Trophoblast cell (in vitro differentiated cells and primary cell): ENCODE measurements at regions not wholly inside any gene's neighbourhood (a gene's known extent, or its start where the extent isn't known, plus 50 kb on each side); places are given as distances from the start of the nearest gene placed in this dataset.
"Not testable (repeated sequence)": the region's sequence is repeated elsewhere in the genome, so short reads cannot be mapped to it uniquely, and the experiment has no call there.

ENCODE experiments used
- DNase-seq, 2 donors: peaks; one replicate each; pipeline ENCODE4 v3.0.0-alpha.2; 2016
- H2AFZ ChIP-seq: 2 replicates; pipeline ENCODE4 v1.6.1; 2013; ENCODE audit warnings: low read length, moderate library complexity, mild to moderate bottlenecking; ENCODE audit not compliant: insufficient read depth, poor library complexity
- H2AK5ac ChIP-seq: 2 replicates; pipeline ENCODE4 v1.6.1; 2013; ENCODE audit warnings: mild to moderate bottlenecking, low read length
- H2BK120ac ChIP-seq: 2 replicates; pipeline ENCODE4 v1.6.1; 2013; ENCODE audit warnings: low read length, mild to moderate bottlenecking, moderate library complexity; ENCODE audit not compliant: insufficient read depth, poor library complexity
- H2BK12ac ChIP-seq: 2 replicates; pipeline ENCODE4 v1.6.1; 2013; ENCODE audit warnings: mild to moderate bottlenecking, low read length, moderate library complexity
- H2BK5ac ChIP-seq: 2 replicates; pipeline ENCODE4 v1.6.1; 2013; ENCODE audit warnings: low read length, low read depth, moderate library complexity, mild to moderate bottlenecking; ENCODE audit not compliant: poor library complexity
- H3K14ac ChIP-seq: 2 replicates; pipeline ENCODE4 v1.6.1; 2013; ENCODE audit warnings: mild to moderate bottlenecking, low read length
- H3K18ac ChIP-seq: 2 replicates; pipeline ENCODE4 v1.6.1; 2013; ENCODE audit warnings: mild to moderate bottlenecking, low read length
- H3K23ac ChIP-seq: 2 replicates; pipeline ENCODE4 v1.6.1; 2013; ENCODE audit warnings: low read length
- H3K27ac ChIP-seq: 2 replicates; pipeline ENCODE4 v1.5.1; 2013; ENCODE audit warnings: low read depth, mild to moderate bottlenecking, inconsistent platforms, low read length, moderate library complexity
- H3K27me3 ChIP-seq: 2 replicates; pipeline ENCODE4 v1.6.1; 2013; ENCODE audit warnings: inconsistent platforms, mild to moderate bottlenecking, low read length, moderate library complexity; ENCODE audit not compliant: insufficient read depth
- H3K36me3 ChIP-seq, 2 experiments: 1 replicate in 1 of 2; 2 replicates in 1 of 2; pipeline ENCODE4 v1.6.1; 2013; ENCODE audit warnings: low read length in 2 of 2, mild to moderate bottlenecking in 2 of 2, moderate library complexity in 1 of 2; ENCODE audit not compliant: insufficient read depth in 2 of 2, control insufficient read depth in 1 of 2
- H3K4ac ChIP-seq: 2 replicates; pipeline ENCODE4 v1.6.1; 2013; ENCODE audit warnings: low read depth, mild to moderate bottlenecking, low read length, moderate library complexity
- H3K4me1 ChIP-seq, 2 experiments: 1 replicate in 1 of 2; 2 replicates in 1 of 2; pipeline ENCODE4 v1.6.1; 2013; ENCODE audit warnings: low read length in 2 of 2, mild to moderate bottlenecking in 2 of 2, moderate library complexity in 1 of 2; ENCODE audit not compliant: insufficient read depth in 2 of 2, control insufficient read depth in 1 of 2
- H3K4me2 ChIP-seq: 2 replicates; pipeline ENCODE4 v1.6.1; 2013; ENCODE audit warnings: inconsistent platforms, mild to moderate bottlenecking, low read length, moderate library complexity
- H3K4me3 ChIP-seq: 2 replicates; pipeline ENCODE4 v1.5.1; 2013; ENCODE audit warnings: mild to moderate bottlenecking, low read depth, low read length, inconsistent platforms
- H3K79me1 ChIP-seq: one replicate; pipeline ENCODE4 v1.6.1; 2013; ENCODE audit warnings: low read length
- H3K79me2 ChIP-seq: 2 replicates; pipeline ENCODE4 v1.6.1; 2013; ENCODE audit warnings: low read length, mild to moderate bottlenecking; ENCODE audit not compliant: control insufficient read depth, insufficient read depth, poor library complexity
- H3K9ac ChIP-seq: 2 replicates; pipeline ENCODE4 v1.6.1; 2013; ENCODE audit warnings: mild to moderate bottlenecking, low read length
- H3K9me3 ChIP-seq: 2 replicates; pipeline ENCODE4 v1.6.1; 2013; ENCODE audit warnings: low read depth, mild to moderate bottlenecking, control low read depth, inconsistent platforms, low read length; ENCODE audit not compliant: insufficient read depth
- H4K12ac ChIP-seq: 2 replicates; pipeline ENCODE4 v1.6.1; 2013; ENCODE audit warnings: low read depth, mild to moderate bottlenecking, low read length, moderate library complexity
- H4K8ac ChIP-seq: 2 replicates; pipeline ENCODE4 v1.6.1; 2013; ENCODE audit warnings: low read depth, mild to moderate bottlenecking, low read length, moderate library complexity
- H4K91ac ChIP-seq: one replicate; pipeline ENCODE4 v1.6.1; 2013; ENCODE audit warnings: low read depth, mild to moderate bottlenecking, low read length, moderate library complexity
- WGBS: extraction: QIAGEN DNeasy Blood & Tissue Kit; methylation state at CpG from one replicate; pipeline ENCODE4 v1.1.7; 2013; ENCODE audit warnings: missing lambda C conversion rate; ENCODE audit not compliant: insufficient read length, insufficient coverage; ENCODE audit errors: extremely low coverage; 5-methylcytosine and 5-hydroxymethylcytosine counted together

DNA sequence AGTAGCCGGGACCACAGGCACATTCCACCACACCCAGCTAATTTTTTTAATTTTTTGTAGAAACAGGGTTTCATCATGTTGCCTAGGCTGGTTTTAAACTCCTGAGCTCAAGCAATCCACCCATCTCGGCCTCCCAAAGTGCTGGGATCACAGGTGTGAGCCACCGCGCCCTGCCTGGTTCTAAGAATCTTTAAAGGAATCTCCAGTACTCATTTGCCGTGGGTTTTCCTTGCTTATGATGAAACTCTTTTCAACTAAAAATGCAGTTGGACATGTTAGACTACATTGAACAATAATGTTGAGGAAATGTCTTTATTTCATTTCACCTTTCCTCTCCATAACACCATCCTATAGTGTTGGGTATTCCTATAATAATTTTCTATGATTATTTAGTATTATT, 121.6 kb downstream of the ZNF281 start:
- DNase-seq = peak; percentile 84 to 97
- no peak overlapping the region for H4K8ac ChIP-seq
- H2AFZ ChIP-seq = no peak overlapping the region
- H3K4ac ChIP-seq = no peak overlapping the region
- no peak overlapping the region for H2BK5ac ChIP-seq
- no peak overlapping the region for H2AK5ac ChIP-seq
- no peaks in the 10 kb centered on the region for H3K27me3 ChIP-seq
- H4K91ac ChIP-seq = no peak overlapping the region
- no peak overlapping the region for H2BK12ac ChIP-seq
- H3K9ac ChIP-seq = no peak overlapping the region
- no CpG with 5 or more reads among the region's 5 CpGs for WGBS
- no peak overlapping the region for H3K4me2 ChIP-seq
- no peaks in the 10 kb centered on the region for H3K79me1 ChIP-seq
- H3K4me3 ChIP-seq = no peak overlapping the region
- H2BK120ac ChIP-seq = no peak overlapping the region
- H3K9me3 ChIP-seq = no peaks in the 10 kb centered on the region
- no peak overlapping the region for H3K14ac ChIP-seq
- H3K79me2 ChIP-seq = no peaks in the 10 kb centered on the region
- H4K12ac ChIP-seq = no peak overlapping the region
- no peak overlapping the region for H3K27ac ChIP-seq
- H3K18ac ChIP-seq = no peak overlapping the region
- H3K36me3 ChIP-seq = no peaks in the 10 kb centered on the region
- no peak overlapping the region for H3K23ac ChIP-seq
- no peaks in the 10 kb centered on the region for H3K4me1 ChIP-seq

DNA sequence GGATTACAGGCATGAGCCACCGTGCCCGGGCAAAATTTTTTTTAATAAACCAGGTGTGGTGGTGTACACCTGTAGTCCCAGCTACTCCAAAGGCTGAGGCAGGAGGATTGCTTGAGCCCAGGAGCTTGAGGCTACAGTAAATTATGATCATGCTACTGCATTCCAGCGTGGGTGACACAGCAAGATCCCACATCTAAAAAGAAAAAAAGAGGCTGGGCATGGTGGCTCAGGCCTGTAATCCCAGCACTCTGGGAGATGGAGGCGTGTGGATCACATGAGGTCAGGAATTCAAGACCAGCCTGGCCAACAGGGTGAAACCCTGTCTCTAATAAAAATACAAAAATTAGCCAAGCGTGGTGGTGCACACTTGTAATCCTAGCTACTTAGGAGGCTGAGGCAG, 125.6 kb downstream of the ZNF281 start:
- not testable (repeated sequence) for H4K91ac ChIP-seq, H3K9me3 ChIP-seq, H3K18ac ChIP-seq, H2BK12ac ChIP-seq, H2BK120ac ChIP-seq, H3K27ac ChIP-seq, H3K4ac ChIP-seq, H3K36me3 ChIP-seq, H2AK5ac ChIP-seq, H3K23ac ChIP-seq, H2BK5ac ChIP-seq, H3K4me2 ChIP-seq, H3K4me1 ChIP-seq, H3K79me1 ChIP-seq, H3K4me3 ChIP-seq, H3K27me3 ChIP-seq, H4K8ac ChIP-seq, H3K9ac ChIP-seq, H4K12ac ChIP-seq, H3K79me2 ChIP-seq, H3K14ac ChIP-seq, H2AFZ ChIP-seq
- DNase-seq = peak; percentile 53 to 83
- no CpG with 5 or more reads among the region's 5 CpGs for WGBS

GRCh38 chr1:200282497-200283122, 127.2 kb downstream of the ZNF281 start:
- Histone ChIP-seq H3K36me3 (no peaks in the 10 kb centered on the region), H3K79me2 (no peaks in the 10 kb centered on the region), H2BK120ac (no peak overlapping the region), H4K91ac (no peak overlapping the region), H3K9me3 (no peaks in the 10 kb centered on the region), H3K4me3 (no peak overlapping the region), H2BK5ac (no peak overlapping the region), H2BK12ac (no peak overlapping the region), H3K27me3 (no peaks in the 10 kb centered on the region), H3K4me1 (no peaks in the 10 kb centered on the region), H3K79me1 (no peaks in the 10 kb centered on the region), H2AFZ (no peak overlapping the region), H3K27ac (no peak overlapping the region), H3K4ac (no peak overlapping the region), H3K4me2 (no peak overlapping the region), H2AK5ac (no peak overlapping the region), H3K23ac (no peak overlapping the region), H3K18ac (no peak overlapping the region), H3K9ac (no peak overlapping the region), H3K14ac (no peak overlapping the region), H4K8ac (no peak overlapping the region), H4K12ac (no peak overlapping the region)
- no peak for DNase-seq
- no CpG with 5 or more reads among the region's 9 CpGs for WGBS

GRCh38 chr1:200281201-200281835, 128.5 kb downstream of the ZNF281 start:
- Histone ChIP-seq H3K79me2 (no peaks in the 10 kb centered on the region), H4K91ac (no peak overlapping the region), H3K79me1 (no peaks in the 10 kb centered on the region), H3K4me3 (no peak overlapping the region), H3K9me3 (no peaks in the 10 kb centered on the region), H2AFZ (no peak overlapping the region), H3K14ac (no peak overlapping the region), H3K4ac (no peak overlapping the region), H3K4me2 (no peak overlapping the region), H3K36me3 (no peaks in the 10 kb centered on the region), H2AK5ac (no peak overlapping the region), H2BK12ac (no peak overlapping the region), H3K27ac (no peak overlapping the region), H3K4me1 (no peaks in the 10 kb centered on the region), H3K9ac (no peak overlapping the region), H3K18ac (no peak overlapping the region), H4K8ac (no peak overlapping the region), H4K12ac (no peak overlapping the region), H3K27me3 (no peaks in the 10 kb centered on the region), H3K23ac (no peak overlapping the region), H2BK120ac (no peak overlapping the region), H2BK5ac (no peak overlapping the region)
- WGBS = no CpG with 5 or more reads among the region's 8 CpGs
- DNase-seq = no peak
